SH-SY5Y (cell line): ENCODE measurements at regions not wholly inside any gene's neighbourhood (a gene's known extent, or its start where the extent isn't known, plus 50 kb on each side); places are given as distances from the start of the nearest gene placed in this dataset.

Experiments used
- GATA2 ChIP-seq: IDR thresholded peaks from 2 replicates; pipeline ENCODE4 v1.6.1; 2011; ENCODE audit warnings: mild to moderate bottlenecking, low read depth, low read length
- GATA3 ChIP-seq: IDR thresholded peaks from 2 replicates; pipeline ENCODE4 v1.6.1; 2011; ENCODE audit warnings: low read depth, mild to moderate bottlenecking, low read length, moderate library complexity

GRCh38 chr3:176206809-176207208, 990.5 kb downstream of the TBL1XR1 start:
- TF ChIP-seq GATA2 (no peak), GATA3 (no peak)
